GM18508 (cell line): ENCODE measurements at regions not wholly inside any gene's neighbourhood (a gene's known extent, or its start where the extent isn't known, plus 50 kb on each side); places are given as distances from the start of the nearest gene placed in this dataset.
"Not testable (repeated sequence)": the region's sequence is repeated elsewhere in the genome, so short reads cannot be mapped to it uniquely, and the experiment has no call there.

Source experiments
- ATAC-seq: cut with Tn5 transposase; IDR thresholded peaks from one replicate; pipeline ENCODE4 v1.9.1; 2021; ENCODE audit warnings: moderate number of reproducible peaks; ENCODE audit not compliant: insufficient read depth, unreplicated experiment

DNA sequence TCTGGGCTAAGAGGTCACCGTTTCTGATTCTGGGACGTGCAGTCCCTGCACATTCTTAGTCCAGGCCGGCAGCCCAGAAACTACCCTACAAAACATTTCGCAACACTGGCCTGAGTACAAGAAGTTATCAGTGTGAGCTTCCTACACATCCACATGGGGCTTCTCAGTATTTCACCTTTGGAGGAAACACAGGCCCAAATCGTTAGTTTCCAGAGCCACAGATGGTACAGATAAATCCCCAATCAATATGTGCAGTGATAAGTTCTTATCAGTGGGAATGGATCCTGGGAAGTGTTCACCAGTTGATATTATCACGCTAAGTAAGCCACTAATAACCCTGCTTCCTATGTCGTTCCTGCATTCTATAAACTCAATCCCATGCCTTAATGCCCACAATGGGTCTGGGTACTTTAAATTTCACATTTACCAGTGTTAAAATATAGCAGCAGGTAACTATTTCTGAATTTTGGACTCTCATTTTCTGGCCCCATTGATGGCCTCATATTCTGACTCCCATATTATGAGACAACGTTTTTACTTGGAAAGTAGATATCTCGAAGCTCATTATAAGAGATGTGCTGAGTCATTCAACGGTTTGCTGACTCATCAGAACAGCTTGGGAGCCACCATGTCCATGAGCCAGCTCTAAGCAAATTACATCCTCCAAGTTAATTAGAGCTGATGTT is 370.2 kb upstream of the MAF start:
- ATAC-seq = no peak

DNA sequence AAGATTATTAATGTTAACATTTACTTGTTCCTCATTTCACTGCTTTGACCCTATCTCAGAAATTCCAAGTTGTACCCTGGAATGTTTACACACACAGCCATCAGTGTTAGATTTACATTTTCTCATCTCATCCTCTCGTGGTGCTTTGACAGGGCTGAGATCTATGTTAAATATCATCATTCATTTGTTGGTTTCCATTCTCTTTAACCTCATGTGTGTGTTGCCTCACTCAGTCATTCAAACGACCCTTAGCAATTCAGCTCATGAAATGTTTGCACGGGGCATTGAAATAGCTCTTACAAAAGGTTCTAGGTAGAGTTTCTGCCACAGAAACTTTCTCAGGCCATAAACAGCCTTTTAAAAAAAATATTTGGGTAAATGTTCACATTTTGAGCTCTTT is 369.6 kb upstream of the MAF start:
- ATAC-seq = no peak

- no peak for ATAC-seq
Observed at GRCh38 chr16:79969458-79969857, 368.9 kb upstream of the MAF start.

- ATAC-seq = no peak
Observed at GRCh38 chr16:79966226-79966625, 365.7 kb upstream of the MAF start.

GRCh38 chr16:79965718-79966117 is 365.2 kb upstream of the MAF start:
- no peak for ATAC-seq

DNA sequence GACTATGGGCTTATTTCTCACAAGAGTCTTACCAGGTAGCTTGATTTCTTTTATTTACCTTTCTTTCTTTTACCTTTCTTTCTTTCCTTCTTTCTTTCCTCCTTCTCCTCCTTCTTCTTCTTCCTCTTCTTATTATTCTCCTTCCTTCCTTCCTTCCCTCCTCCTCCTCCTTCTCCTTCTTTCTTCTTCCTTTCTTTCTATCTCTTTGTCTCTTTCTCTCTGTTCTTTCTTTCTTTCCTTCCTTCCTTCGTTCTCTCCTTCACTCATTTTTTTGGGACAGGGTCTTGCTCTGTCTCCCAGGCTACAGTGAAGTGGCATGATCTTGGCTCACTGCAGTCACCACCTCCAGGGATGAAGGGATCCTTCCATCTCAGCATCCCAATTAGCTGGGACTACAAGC is 363.6 kb upstream of the MAF start:
- no peak for ATAC-seq

GRCh38 chr16:79962962-79963361 is 362.4 kb upstream of the MAF start:
- no peak for ATAC-seq

- no peak for ATAC-seq
Observed at GRCh38 chr16:79959226-79959625, 358.7 kb upstream of the MAF start.

GRCh38 chr16:79954921-79955705 is 354.6 kb upstream of the MAF start:
- no peak for ATAC-seq

DNA sequence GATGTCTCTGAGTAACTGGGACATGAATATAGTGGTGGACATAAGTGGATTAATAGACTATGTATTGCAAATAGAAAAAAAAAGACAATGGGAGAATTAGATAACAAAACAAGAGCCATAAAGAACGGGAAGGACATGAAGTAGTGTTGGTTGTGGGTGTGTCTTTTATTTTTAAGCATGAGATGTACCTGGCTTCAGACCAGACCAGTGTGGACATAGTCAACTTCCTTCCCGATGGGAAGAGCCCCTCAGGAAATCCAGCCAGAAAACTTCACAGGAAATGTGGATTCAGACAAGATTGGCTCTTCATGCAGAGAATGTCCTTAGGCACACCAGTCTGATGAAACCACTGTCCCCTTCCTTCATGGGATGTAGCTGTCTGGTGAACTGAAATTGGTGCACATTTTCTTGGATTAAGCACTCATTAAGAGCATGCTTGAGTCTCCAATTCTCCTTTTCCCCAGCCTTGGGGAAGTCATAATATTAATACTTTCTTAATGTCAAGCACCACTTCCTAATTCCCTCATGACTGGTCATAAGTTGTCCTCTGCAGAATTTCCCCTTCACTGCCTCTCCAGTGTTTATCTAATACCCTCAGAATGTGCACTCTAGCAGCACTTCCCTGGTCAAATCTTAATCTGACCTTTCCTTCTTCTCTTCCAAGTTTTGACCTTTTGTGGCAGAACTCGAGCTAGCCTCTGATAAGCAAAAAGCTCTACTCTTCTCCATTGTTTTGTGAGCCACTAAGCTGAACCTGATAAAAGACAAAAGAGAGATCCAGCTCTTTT is 350.6 kb upstream of the MAF start:
- ATAC-seq = no peak

DNA sequence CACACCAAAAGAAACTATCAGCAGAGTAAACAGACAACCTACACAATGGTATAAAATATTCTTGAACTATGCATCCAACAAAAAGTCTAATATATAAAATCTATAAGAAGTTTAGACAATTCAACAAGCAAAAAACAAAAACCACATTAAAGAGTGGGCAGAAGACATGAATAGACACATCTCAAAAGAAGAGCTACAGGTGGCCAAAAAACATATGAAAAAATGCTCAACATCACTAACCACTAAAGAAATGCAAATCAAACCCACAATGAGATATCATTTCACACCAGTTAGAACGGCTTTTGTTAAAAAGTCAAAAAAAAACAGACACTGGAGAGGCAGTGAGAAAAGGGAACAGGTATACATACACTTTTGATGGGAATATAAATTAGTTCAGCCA is 348.9 kb upstream of the MAF start:
- no peak for ATAC-seq

DNA sequence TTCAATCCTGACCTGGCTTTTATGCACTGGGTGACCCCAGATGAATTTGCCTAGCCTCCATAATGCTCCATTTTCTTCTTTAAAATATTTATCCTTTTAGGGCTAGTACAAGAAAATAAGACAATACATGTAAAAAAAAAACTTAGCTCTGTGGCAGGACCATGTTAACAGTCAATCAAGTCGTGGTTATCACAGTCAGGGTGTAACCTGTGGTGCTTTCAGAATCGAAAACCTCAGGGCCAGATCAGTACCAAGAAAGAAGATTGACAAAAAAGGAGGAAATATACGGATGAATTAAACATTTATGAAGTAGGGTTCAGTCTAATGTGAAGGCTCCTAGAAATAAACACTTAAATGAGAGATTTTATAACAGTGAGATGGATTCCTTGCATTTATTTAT is 347.2 kb upstream of the MAF start:
- ATAC-seq = no peak

GRCh38 chr16:79946252-79946651 is 345.7 kb upstream of the MAF start:
- no peak for ATAC-seq

DNA sequence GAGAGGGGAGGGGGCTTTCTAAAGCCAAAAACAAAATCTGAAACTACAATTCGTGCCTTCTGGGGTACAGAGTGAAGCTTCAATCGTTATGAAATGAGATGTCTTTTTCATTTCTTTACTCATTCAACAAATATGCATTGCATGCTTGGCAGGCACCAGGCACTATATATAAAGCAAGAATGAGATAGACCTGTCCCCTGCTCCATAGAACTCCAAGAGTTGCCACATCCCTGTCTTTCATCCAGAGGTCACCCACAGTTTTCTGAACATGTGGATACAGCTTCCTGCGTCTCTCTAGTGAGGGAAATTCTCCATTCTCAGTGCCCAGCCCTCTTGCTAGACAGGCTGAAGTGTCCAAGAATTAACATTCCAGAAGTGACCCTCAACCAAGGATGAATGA is 343.2 kb upstream of the MAF start:
- ATAC-seq = no peak

DNA sequence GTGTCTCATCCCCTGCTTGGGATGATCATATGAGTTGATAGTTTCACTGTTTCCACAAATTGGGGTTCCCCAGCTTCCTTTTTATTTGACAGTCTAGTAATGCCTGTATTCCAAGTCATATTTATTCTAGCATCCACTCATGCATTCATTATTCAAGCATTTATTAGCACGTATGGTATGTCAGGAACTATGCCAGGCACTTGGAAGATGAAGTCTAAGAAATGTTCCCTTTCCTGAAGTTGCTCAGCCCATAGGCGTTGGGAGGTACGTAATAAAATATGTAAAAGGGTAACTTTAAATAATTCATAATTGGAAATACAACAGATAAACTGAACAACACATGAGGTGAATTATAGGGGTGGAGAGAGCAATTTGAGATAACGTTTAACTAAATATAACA is 338.0 kb upstream of the MAF start:
- no peak for ATAC-seq

GRCh38 chr16:79937671-79938070 is 337.1 kb upstream of the MAF start:
- not testable (repeated sequence) for ATAC-seq

DNA sequence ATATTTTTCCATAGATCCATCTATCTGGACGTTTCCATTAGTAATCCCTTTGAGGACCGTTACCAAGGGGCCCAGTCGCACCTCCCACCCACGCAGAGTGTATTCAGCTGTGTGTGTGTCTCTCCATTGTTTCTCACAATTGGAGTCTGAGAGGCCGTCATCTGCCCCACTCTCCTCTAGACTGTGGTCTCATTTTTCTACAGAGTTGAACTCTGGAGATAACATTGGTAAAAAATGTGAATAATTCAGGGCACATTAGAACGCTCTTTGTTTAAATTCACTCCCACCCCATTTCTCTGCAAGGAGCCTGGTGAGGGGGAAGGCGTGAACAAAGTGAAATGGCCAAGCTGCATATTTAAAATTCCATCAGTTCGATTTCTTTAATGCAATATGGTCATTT is 333.1 kb upstream of the MAF start:
- ATAC-seq = no peak

DNA sequence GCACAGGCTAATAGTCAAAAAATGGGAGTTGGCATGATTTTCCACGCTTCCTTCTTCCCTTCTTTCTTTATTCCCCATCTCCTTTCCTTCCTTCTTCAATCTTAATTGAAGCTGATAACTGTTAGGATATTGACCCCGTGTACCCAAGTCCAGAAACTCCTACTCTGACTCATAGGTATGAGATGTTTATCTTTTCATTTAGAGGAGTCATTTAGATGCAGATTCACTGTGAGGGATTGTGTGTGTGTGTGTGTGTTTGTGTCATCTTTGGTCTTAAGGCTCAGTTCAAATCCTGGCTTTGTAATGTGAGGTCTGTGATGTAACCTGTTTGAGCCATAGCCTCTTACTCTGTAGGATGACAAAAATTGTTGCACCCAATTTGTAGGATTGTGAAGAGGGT is 332.0 kb upstream of the MAF start:
- no peak for ATAC-seq

DNA sequence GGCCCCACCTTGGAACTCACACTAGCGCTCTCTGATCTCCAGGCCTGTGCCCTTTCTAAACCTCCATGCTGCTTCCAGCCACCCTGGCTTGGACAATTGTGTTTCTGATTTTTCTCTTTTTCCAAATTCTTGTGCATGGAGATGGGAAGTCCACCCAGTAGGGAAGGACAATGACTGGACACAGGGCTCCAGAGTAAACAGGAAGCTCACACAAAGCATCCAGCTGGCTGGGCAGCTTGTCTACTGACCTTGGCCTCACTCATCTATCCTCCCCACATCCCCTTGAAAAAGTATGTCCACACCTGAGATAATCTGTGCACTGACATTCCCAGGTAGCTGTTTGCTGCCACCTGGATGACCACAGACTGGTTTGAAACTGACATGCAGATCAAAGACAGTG is 331.2 kb upstream of the MAF start:
- no peak for ATAC-seq

DNA sequence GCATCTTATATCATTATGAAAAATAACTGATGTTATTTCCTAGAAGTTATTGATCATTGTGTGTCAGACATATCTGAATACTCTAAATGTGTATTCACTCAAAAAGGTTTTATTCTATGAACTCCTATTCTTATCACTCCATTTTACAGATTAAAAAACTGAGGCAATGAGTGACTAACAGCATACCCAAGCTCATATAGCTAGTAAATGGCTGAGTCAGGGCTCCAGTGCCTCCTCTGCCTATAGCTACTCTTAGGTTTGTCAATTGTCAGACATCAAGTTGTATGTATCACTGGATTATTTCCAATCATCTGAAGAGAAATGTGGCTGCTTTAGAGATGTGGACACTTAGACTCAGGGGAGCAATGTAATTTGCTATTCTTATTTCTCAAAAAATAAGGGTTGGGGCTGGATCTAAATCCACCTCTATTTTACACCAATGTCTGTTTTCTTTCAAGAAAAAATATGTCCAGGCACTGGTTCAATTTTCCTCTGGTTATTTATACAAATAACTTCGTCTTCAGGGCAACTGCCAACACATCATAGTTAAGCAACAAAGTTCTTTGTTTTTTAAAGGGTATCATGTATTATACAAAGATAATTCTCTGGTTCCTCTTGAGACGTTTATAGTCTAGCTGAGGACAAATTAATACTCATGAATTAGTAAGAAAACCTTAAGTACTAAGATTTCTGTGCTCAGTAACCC is 328.9 kb upstream of the MAF start:
- no peak for ATAC-seq
